GM21825 (cell line): ENCODE measurements at regions not wholly inside any gene's neighbourhood (a gene's known extent, or its start where the extent isn't known, plus 50 kb on each side); places are given as distances from the start of the nearest gene placed in this dataset.

Source experiments
- ATAC-seq: cut with Tn5 transposase; IDR thresholded peaks from one replicate; pipeline ENCODE4 v1.9.1; 2021; ENCODE audit warnings: mild to moderate bottlenecking, moderate library complexity; ENCODE audit not compliant: unreplicated experiment

- no peak for ATAC-seq
Measured at GRCh38 chr10:81008726-81009125, 471.0 kb downstream of the SH2D4B start.

DNA sequence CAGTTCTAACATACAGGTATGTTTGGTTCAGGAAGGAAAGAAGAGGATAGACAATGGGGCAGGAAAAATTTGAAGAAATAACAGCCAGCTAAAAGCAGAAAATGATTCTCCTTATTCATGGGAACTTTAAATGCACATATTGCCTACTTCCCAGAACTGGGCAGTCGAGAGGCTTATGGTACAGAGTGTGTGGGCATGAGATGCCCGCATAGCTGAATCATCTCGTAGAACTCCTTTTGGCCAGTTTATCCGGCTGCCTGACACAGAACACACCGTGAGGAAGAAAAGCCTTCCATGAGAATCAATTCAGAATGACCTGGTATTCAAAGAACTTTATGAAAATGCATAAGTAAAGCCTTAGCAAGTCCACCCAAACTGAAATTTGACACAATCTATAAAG lies 471.6 kb downstream of the SH2D4B start:
- ATAC-seq, result no peak

DNA sequence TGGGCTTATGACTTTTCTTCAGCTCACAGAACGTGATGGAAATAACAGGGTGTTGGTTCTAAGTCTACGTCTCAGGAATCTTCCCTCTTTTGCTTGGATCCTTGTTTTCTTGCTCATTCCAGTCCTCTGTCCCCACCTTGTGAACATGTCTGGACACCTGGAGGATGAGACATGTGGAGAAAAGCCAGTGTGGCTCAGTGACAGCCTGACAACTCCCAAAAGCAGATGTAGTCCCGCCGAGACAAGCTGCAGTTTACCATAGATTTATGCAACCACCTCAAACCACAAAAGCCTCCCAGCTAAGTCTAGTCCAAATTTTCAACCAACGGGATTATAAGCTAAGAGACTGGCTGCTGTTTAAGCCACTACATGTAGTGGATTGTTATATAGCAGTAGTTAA lies 476.1 kb downstream of the SH2D4B start:
- ATAC-seq, result no peak

GRCh38 chr10:81019029-81019890 lies 481.6 kb downstream of the SH2D4B start:
- ATAC-seq, result peak; percentile 80

- ATAC-seq, result no peak
Measured at GRCh38 chr10:81021428-81022129, 483.9 kb downstream of the SH2D4B start.

GRCh38 chr10:81026591-81026990 lies 488.9 kb downstream of the SH2D4B start:
- no peak for ATAC-seq

DNA sequence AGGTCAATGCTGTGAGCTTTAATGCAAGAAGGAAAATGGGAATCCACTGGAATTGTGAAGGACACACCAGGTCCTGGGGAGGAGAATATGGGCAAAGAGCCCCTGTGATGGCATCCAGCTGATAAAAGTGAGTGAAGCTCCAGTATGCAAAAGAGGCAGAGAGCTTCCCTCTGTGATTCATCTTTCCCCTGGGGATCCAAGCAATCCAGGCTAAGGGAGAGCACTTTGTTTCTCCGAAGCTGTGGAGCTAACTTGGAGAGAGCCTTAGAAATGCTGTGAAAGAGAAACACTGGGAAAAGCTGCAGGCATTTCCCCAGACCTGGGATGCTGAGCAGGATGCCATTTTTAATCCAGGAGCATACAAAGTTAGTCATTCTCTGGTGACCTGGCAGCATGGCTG lies 489.5 kb downstream of the SH2D4B start:
- no peak for ATAC-seq

GRCh38 chr10:81027706-81028105 lies 490.0 kb downstream of the SH2D4B start:
- no peak for ATAC-seq

- ATAC-seq, result peak; percentile 81
Measured at GRCh38 chr10:81031774-81032173, 494.1 kb downstream of the SH2D4B start.

- ATAC-seq, result no peak
Measured at GRCh38 chr10:81034383-81034782, 496.7 kb downstream of the SH2D4B start.

DNA sequence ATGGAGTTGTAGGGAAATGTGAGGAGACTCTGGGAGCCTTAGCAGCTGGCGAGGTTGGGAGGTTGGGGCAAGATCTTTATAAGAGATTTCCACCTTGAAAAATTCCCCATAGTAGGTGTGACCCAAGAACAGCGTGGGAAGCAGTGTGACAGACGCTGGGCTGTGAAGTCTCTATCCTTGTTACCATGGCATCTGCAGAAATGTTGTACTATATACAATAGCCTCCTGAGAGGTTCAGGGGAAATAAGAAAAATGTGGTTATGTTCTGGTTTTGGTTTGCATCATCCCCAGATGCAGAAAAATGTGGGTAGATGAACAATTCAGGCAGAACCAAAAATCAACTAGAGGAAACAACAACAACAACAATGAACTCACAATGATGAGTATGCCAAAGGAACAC lies 498.6 kb downstream of the SH2D4B start:
- ATAC-seq, result peak; percentile 67

DNA sequence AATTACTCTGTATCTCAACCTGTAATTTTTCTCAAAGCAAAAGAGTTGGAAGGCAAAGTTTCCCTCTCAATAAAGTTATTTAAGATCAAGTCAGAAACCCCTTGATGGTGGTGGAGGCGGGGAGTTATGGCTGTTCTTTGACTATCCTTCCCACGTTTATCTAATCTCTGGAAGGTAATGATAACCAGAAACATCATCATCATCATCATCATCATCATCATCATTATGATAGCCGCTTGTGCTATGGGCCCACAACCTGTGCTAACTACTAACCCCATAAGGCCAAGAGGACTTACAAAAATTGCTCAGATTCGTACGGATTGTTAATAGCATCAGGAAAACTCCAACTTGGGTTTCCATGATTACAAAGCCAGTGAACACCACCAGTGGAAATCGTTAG lies 502.3 kb downstream of the SH2D4B start:
- ATAC-seq, result no peak

DNA sequence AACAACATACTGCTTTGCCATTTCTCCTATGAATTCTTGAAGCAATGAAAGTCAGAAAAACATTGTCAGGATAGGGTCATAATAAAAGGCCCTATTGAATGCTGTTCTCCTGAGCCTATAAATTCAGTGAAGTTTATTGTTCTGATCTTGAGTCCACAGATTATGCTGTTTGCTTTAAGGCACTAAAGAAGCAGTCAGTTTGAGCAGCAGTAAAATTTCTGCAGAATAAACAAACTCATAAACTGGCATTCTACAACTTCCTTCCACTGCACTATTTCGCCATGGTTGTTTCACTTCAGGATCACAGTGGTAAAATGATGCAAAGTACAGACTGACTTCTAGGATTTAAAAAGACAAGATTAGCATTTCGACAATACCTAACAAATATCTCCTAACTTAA lies 503.2 kb downstream of the SH2D4B start:
- ATAC-seq, result no peak

GRCh38 chr10:81042647-81043046 lies 504.9 kb downstream of the SH2D4B start:
- ATAC-seq, result no peak

DNA sequence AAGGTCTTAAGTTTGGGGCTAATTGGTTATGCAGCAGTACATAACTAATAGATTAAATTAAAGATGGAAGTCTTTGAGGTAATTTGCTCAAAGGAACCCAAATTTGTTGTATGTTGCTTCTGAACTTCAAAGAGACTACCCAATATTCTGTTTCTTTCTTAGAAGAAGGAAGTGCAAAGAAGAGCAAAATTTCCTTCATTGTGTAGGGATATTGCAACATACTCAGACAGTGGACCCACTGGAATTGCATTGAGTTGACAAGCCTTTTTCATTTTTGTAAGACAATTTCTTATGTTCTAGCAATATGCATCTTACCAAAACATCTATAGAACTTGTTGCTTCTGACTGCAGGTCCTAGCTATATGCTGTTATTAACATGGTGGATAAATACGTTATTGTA lies 527.8 kb downstream of the SH2D4B start:
- ATAC-seq, result no peak

GRCh38 chr10:81068460-81068859 lies 530.8 kb downstream of the SH2D4B start:
- no peak for ATAC-seq

DNA sequence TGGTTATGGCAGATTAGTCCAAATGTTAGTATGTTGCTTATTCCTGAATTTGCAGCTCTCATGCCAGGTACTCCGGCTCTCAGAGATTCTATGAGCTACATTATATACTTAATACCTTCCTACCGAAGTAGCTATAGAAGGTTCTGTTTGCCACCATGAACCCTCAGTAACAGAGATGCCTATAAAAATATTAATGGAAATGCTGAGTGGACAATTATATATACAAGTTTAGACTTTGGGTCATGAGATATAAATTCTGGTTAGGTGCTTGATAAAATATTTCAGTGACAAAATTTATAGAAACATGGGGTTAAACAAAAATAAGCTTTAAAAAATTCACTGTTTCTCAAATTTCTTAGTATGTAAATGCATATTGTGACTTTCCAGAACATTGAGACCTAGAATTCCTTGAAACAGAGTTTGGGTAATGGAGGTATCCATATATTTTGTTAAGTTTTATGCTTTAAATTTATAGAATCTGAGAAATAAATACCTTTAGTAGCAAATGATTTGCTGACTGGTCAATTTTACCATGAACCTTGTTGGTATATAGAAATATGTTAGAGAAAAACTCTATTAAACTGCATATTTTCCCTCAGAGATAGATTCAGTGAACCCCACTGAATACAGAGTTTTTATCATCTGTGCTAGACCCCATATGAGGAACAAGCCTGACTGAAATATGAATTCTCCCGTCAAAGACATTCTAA lies 533.5 kb downstream of the SH2D4B start:
- no peak for ATAC-seq

DNA sequence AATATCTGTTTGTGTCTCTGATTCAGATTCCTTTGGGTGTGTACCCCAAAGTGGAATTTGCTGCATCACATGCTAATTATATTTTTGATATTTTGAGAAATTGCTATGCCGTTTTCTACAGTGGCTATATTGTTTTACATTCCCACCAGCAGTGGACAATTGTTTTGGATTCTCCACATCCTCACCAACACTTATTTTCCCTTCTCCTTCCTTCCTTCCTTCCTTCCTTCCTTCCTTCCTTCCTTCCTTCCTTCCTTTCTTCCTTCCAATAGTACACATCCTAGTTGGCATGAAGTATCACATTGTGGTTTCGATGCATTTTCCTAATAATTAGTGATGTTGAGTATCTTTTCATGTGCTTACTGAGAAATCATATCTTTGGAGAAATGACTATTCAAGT lies 535.5 kb downstream of the SH2D4B start:
- no peak for ATAC-seq

GRCh38 chr10:81081887-81082620 lies 544.4 kb downstream of the SH2D4B start:
- no peak for ATAC-seq

DNA sequence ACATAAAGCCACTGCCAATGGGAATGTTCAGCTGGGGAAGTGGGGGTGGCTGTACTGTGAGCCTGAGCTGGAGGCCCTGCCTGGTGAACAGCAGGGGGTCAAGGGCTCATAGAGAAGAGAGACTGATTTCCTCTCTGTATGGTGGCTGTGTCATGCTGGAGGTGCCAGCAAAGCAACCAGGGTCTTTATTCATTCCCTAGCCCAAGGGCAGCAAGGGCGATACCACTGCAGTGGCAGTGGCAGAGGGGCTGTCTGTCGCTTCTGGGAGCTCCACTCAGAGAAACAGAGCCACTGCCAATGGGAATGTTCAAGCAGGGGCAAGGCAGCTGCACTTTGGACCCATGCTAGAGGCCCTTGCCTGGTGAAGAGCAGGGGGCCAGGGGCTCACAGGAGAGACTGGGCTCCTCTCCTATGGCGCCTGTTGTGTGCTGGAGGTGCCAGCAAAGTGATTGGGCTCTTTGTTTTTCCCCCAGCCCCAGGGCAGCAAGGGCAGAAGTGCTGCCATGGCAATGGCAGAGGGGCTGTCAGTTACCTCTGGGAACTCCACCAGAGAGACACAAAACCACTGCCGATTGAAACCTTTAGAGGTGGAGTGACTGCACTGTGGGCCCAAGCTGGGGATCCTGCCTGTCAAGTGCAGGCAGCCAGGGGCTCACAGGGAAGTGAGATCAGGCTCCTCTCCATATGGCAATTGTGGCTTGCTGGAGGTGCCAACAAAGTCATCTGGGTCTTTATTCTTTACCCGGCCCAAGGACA lies 545.1 kb downstream of the SH2D4B start:
- no peak for ATAC-seq
